ENCODE measurements at regions not wholly inside any gene's neighbourhood (a gene's known extent, or its start where the extent isn't known, plus 50 kb on each side); places are given as distances from the start of the nearest gene placed in this dataset.
A peak's percentile ranks its signal among the peaks of the same experiment; 100 is the strongest.

- no peaks in the 10 kb centered on the region for H3K9me3 ChIP-seq (ENCODE audit: control insufficient read depth, insufficient read depth, low read depth, low read length)
- peak in 1 of 2 donors; percentile 80 for DNase-seq (ENCODE audit: low read depth in 2 of 2)
- H3K27ac ChIP-seq (ENCODE audit: insufficient read depth, low read length) = no peak overlapping the region
- no peak for TF ChIP-seq CTCF (conservative IDR thresholded peaks at IDR 0.05 in 1 of 2, IDR thresholded peaks at IDR 0.05 in 1 of 2; ENCODE audit: low read depth in 1 of 2, low read length in 2 of 2)
- TF ChIP-seq EZH2 (IDR thresholded peaks at IDR 0.05; ENCODE audit: low read length, missing control alignments) = no peak
- no peak overlapping the region for H3K4me2 ChIP-seq (ENCODE audit: extremely low read depth, insufficient read depth, low read length)
- H3K79me2 ChIP-seq (ENCODE audit: control insufficient read depth, insufficient read depth, low read length) = no peaks in the 10 kb centered on the region
- no peak overlapping the region for H2AFZ ChIP-seq (ENCODE audit: low read length)
- no peaks in the 10 kb centered on the region for H3K4me1 ChIP-seq (ENCODE audit: control insufficient read depth, extremely low read depth, insufficient read depth, low read length)
- no peaks in the 10 kb centered on the region for H4K20me1 ChIP-seq (ENCODE audit: control insufficient read depth, extremely low read depth, insufficient read depth, low read length)
- H3K27me3 ChIP-seq (ENCODE audit: control insufficient read depth, insufficient read depth, low read length) = no peaks in the 10 kb centered on the region
- no peak overlapping the region for H3K9ac ChIP-seq (ENCODE audit: insufficient read depth, low read length)
- H3K36me3 ChIP-seq (ENCODE audit: control insufficient read depth, insufficient read depth, low read length) = no peaks in the 10 kb centered on the region
- H3K4me3 ChIP-seq (replicated peaks in 1 of 4; ENCODE audit: control extremely low read depth in 1 of 4, insufficient read depth in 1 of 4, low read depth in 3 of 4, low read length in 4 of 4) = no peak overlapping the region
Observed at GRCh38 chr5:87899208-87899661, 369.4 kb downstream of the TMEM161B start.

DNA sequence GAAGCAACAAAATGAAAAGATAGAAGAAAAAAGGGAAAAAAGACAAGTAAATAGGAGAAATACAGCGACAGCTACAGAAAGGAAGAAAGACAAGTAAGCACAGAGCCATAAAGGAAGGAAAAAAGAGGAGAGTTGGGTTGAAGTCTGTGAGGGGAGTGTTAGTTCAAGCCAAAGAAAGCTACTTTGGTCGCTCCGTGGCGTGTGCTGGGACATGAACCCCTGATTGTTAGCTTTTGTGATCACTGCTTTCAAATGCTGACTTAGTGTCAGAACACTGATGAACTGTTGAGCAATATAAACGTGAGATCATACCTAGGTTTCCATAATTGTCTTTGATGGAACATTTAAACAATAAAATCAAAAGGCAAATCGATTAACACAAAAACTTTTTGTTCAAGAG, 370.1 kb downstream of the TMEM161B start:
- no peak overlapping the region for H2AFZ ChIP-seq (ENCODE audit: low read length)
- H3K36me3 ChIP-seq (ENCODE audit: control insufficient read depth, insufficient read depth, low read length) = no peaks in the 10 kb centered on the region
- H3K4me2 ChIP-seq (ENCODE audit: extremely low read depth, insufficient read depth, low read length) = no peak overlapping the region
- H3K9me3 ChIP-seq (ENCODE audit: control insufficient read depth, insufficient read depth, low read depth, low read length) = no peaks in the 10 kb centered on the region
- no peak overlapping the region for H3K4me3 ChIP-seq (replicated peaks in 1 of 4; ENCODE audit: control extremely low read depth in 1 of 4, insufficient read depth in 1 of 4, low read depth in 3 of 4, low read length in 4 of 4)
- H4K20me1 ChIP-seq (ENCODE audit: control insufficient read depth, extremely low read depth, insufficient read depth, low read length) = no peaks in the 10 kb centered on the region
- no peak overlapping the region for H3K27ac ChIP-seq (ENCODE audit: insufficient read depth, low read length)
- H3K27me3 ChIP-seq (ENCODE audit: control insufficient read depth, insufficient read depth, low read length) = no peaks in the 10 kb centered on the region
- DNase-seq (ENCODE audit: low read depth in 2 of 2) = no peak
- no peak overlapping the region for H3K9ac ChIP-seq (ENCODE audit: insufficient read depth, low read length)
- TF ChIP-seq CTCF (conservative IDR thresholded peaks at IDR 0.05 in 1 of 2, IDR thresholded peaks at IDR 0.05 in 1 of 2; ENCODE audit: low read depth in 1 of 2, low read length in 2 of 2) (no peak), EZH2 (IDR thresholded peaks at IDR 0.05; ENCODE audit: low read length, missing control alignments) (no peak)
- H3K79me2 ChIP-seq (ENCODE audit: control insufficient read depth, insufficient read depth, low read length) = no peaks in the 10 kb centered on the region
- H3K4me1 ChIP-seq (ENCODE audit: control insufficient read depth, extremely low read depth, insufficient read depth, low read length) = no peaks in the 10 kb centered on the region

GRCh38 chr5:87888139-87888538, 380.5 kb downstream of the TMEM161B start:
- Histone ChIP-seq H3K79me2 (ENCODE audit: control insufficient read depth, insufficient read depth, low read length) (no peaks in the 10 kb centered on the region), H3K4me1 (ENCODE audit: control insufficient read depth, extremely low read depth, insufficient read depth, low read length) (no peaks in the 10 kb centered on the region), H3K4me3 (replicated peaks in 1 of 4; ENCODE audit: control extremely low read depth in 1 of 4, insufficient read depth in 1 of 4, low read depth in 3 of 4, low read length in 4 of 4) (no peak overlapping the region), H3K27ac (ENCODE audit: insufficient read depth, low read length) (no peak overlapping the region), H3K9ac (ENCODE audit: insufficient read depth, low read length) (no peak overlapping the region), H2AFZ (ENCODE audit: low read length) (no peak overlapping the region), H3K27me3 (ENCODE audit: control insufficient read depth, insufficient read depth, low read length) (no peaks in the 10 kb centered on the region), H3K9me3 (ENCODE audit: control insufficient read depth, insufficient read depth, low read depth, low read length) (no peaks in the 10 kb centered on the region), H4K20me1 (ENCODE audit: control insufficient read depth, extremely low read depth, insufficient read depth, low read length) (no peaks in the 10 kb centered on the region), H3K4me2 (ENCODE audit: extremely low read depth, insufficient read depth, low read length) (no peak overlapping the region), H3K36me3 (ENCODE audit: control insufficient read depth, insufficient read depth, low read length) (no peaks in the 10 kb centered on the region)
- no peak for DNase-seq (ENCODE audit: low read depth in 2 of 2)
- no peak for TF ChIP-seq EZH2 (IDR thresholded peaks at IDR 0.05; ENCODE audit: low read length, missing control alignments)
- no peak for TF ChIP-seq CTCF (conservative IDR thresholded peaks at IDR 0.05 in 1 of 2, IDR thresholded peaks at IDR 0.05 in 1 of 2; ENCODE audit: low read depth in 1 of 2, low read length in 2 of 2)
